GM23338 (cell line): ENCODE measurements at regions not wholly inside any gene's neighbourhood (a gene's known extent, or its start where the extent isn't known, plus 50 kb on each side); places are given as distances from the start of the nearest gene placed in this dataset.

ENCODE experiments used
- ATAC-seq: fragments of 200-7000 bp; cut with Tn5 transposase; 3 replicates; pipeline ENCODE4 v1.9.1; 2020
- DNase-seq: peaks from one replicate; pipeline ENCODE4 v3.0.0-alpha.2; 2015; ENCODE audit warnings: low spot score
- H2AFZ ChIP-seq: fragments of 200-600 bp; sonication (generic); 2 replicates; pipeline ENCODE4 v1.8.0; 2016; ENCODE audit warnings: antibody characterized with exemption, mild to moderate bottlenecking, moderate library complexity
- H3F3A ChIP-seq: fragments of 200-600 bp; sonication (generic); replicated peaks from 2 replicates; pipeline ENCODE4 v1.8.0; 2017; ENCODE audit warnings: antibody characterized with exemption, mixed run types, low read depth
- H3K27ac ChIP-seq: fragments of 200-600 bp; sonication (generic); 2 replicates; pipeline ENCODE4 v1.6.1; 2016; ENCODE audit warnings: low read depth
- H3K27me3 ChIP-seq: fragments of 200-600 bp; sonication (generic); 2 replicates; pipeline ENCODE4 v1.8.0; 2016; ENCODE audit warnings: mild to moderate bottlenecking, mixed run types, moderate library complexity; ENCODE audit not compliant: insufficient read depth
- H3K36me3 ChIP-seq: fragments of 200-600 bp; sonication (generic); 2 replicates; pipeline ENCODE4 v1.8.0; 2016; ENCODE audit warnings: mild to moderate bottlenecking; ENCODE audit not compliant: insufficient read depth
- H3K4me1 ChIP-seq: fragments of 200-600 bp; sonication (generic); 2 replicates; pipeline ENCODE4 v1.8.0; 2016; ENCODE audit warnings: mild to moderate bottlenecking, moderate library complexity; ENCODE audit not compliant: insufficient read depth
- H3K4me2 ChIP-seq: fragments of 200-600 bp; sonication (generic); 2 replicates; pipeline ENCODE4 v1.7.1; 2017; ENCODE audit warnings: mixed run types
- H3K4me3 ChIP-seq: fragments of 200-600 bp; sonication (generic); 2 replicates; pipeline ENCODE4 v1.6.1; 2016; ENCODE audit warnings: mixed run types
- H3K79me2 ChIP-seq: fragments of 200-600 bp; sonication (generic); replicated peaks from 2 replicates; pipeline ENCODE4 v1.8.0; 2017; ENCODE audit warnings: mild to moderate bottlenecking; ENCODE audit not compliant: insufficient read depth
- H3K9me2 ChIP-seq: fragments of 200-600 bp; sonication (generic); 2 replicates; pipeline ENCODE4 v1.8.0; 2017; ENCODE audit not compliant: insufficient read depth
- H4K20me1 ChIP-seq: fragments of 200-600 bp; sonication (generic); replicated peaks from 2 replicates; pipeline ENCODE4 v1.8.0; 2017; ENCODE audit warnings: mild to moderate bottlenecking; ENCODE audit not compliant: insufficient read depth
- H3K27ac Mint-ChIP-seq: 2 replicates; pipeline ENCODE4 v1.8.0; 2020; ENCODE audit warnings: inconsistent platforms, mild to moderate bottlenecking, moderate library complexity, mixed read lengths
- H3K27me3 Mint-ChIP-seq: 3 replicates; pipeline ENCODE4 v1.8.0; 2022; ENCODE audit warnings: low read depth, mild to moderate bottlenecking, moderate library complexity, mixed read lengths, inconsistent platforms; ENCODE audit not compliant: insufficient read depth, poor library complexity
- H3K36me3 Mint-ChIP-seq: 3 replicates; pipeline ENCODE4 v1.8.0; 2021; ENCODE audit warnings: low read depth, mild to moderate bottlenecking, inconsistent platforms, moderate library complexity, mixed read lengths
- H3K4me1 Mint-ChIP-seq: 3 replicates; pipeline ENCODE4 v1.8.0; 2020; ENCODE audit warnings: mild to moderate bottlenecking, inconsistent platforms, mixed read lengths
- H3K4me3 Mint-ChIP-seq: 3 replicates; pipeline ENCODE4 v1.8.0; 2021; ENCODE audit warnings: moderate library complexity, mild to moderate bottlenecking, inconsistent platforms, mixed read lengths
- H3K9me3 Mint-ChIP-seq: 3 replicates; pipeline ENCODE4 v1.8.0; 2020; ENCODE audit warnings: moderate library complexity, mild to moderate bottlenecking, inconsistent platforms, mixed read lengths
- CREB1 ChIP-seq: fragments of 250-450 bp; sonication (Bioruptor Pico); IDR thresholded peaks from 2 replicates; pipeline ENCODE4 v1.5.0; 2020; ENCODE audit warnings: low read depth, mild to moderate bottlenecking, moderate library complexity
- CTCF ChIP-seq, 2 experiments: fragments of 200-600 bp in 1 of 2; sonication (generic) in 1 of 2; conservative IDR thresholded peaks; 2 replicates each; pipeline versions ENCODE4 v1.5.1 to v1.6.1; 2016 to 2017; ENCODE audit warnings: antibody characterized with exemption in 2 of 2, low read depth in 2 of 2, mild to moderate bottlenecking in 2 of 2, moderate library complexity in 1 of 2
- ETS1 ChIP-seq: IDR thresholded peaks from 2 replicates; pipeline ENCODE4 v1.6.1; 2016; ENCODE audit warnings: antibody characterized with exemption
- EZH2 ChIP-seq: fragments of 200-600 bp; sonication (generic); IDR thresholded peaks from one replicate; pipeline ENCODE4 v1.8.0; 2017; ENCODE audit warnings: antibody characterized with exemption, mild to moderate bottlenecking, low read depth; ENCODE audit not compliant: unreplicated experiment
- EZH2phosphoT487 ChIP-seq: fragments of 200-600 bp; sonication (generic); IDR thresholded peaks from one replicate; pipeline ENCODE4 v1.8.1; 2018; ENCODE audit warnings: antibody characterized with exemption; ENCODE audit not compliant: unreplicated experiment
- JUNB ChIP-seq: IDR thresholded peaks from one replicate; pipeline ENCODE4 v1.6.1; 2016; ENCODE audit warnings: antibody characterized with exemption; ENCODE audit not compliant: unreplicated experiment
- NANOG ChIP-seq: IDR thresholded peaks from 2 replicates; pipeline ENCODE4 v1.6.1; 2016; ENCODE audit warnings: antibody characterized with exemption, borderline replicate concordance
- POLR2AphosphoS5 ChIP-seq: IDR thresholded peaks from 2 replicates; pipeline ENCODE4 v1.6.1; 2016; ENCODE audit warnings: antibody characterized with exemption, low read depth
- REST ChIP-seq: IDR thresholded peaks from one replicate; pipeline ENCODE4 v1.6.1; 2018; ENCODE audit warnings: antibody characterized with exemption; ENCODE audit not compliant: unreplicated experiment
- STAT1 ChIP-seq: IDR thresholded peaks from one replicate; pipeline ENCODE4 v1.6.1; 2016; ENCODE audit warnings: antibody characterized with exemption; ENCODE audit not compliant: unreplicated experiment
- ZNF114 ChIP-seq: fragments of 250-450 bp; sonication (Bioruptor Pico); IDR thresholded peaks from 2 replicates; pipeline ENCODE4 v1.5.0; 2020; ENCODE audit warnings: mild to moderate bottlenecking, moderate library complexity
- ZNF331 ChIP-seq: fragments of 250-450 bp; sonication (Bioruptor Pico); IDR thresholded peaks from 2 replicates; pipeline ENCODE4 v1.5.0; 2020; ENCODE audit warnings: low read depth, mild to moderate bottlenecking, moderate library complexity
- ZNF462 ChIP-seq: fragments of 250-450 bp; sonication (Bioruptor Pico); IDR thresholded peaks from 2 replicates; pipeline ENCODE4 v1.5.0; 2020; ENCODE audit warnings: mild to moderate bottlenecking, moderate library complexity

- no peak for TF ChIP-seq EZH2phosphoT487
Observed at GRCh38 chr2:137800386-137800785, 163.9 kb upstream of the HNMT start (continued).

- Histone ChIP-seq H3F3A (no peaks in the 10 kb centered on the region), H3K36me3 (peaks cover 6% of the 10 kb centered on the region; the same call in 1 of the 2 replicates), H3K4me2 (no peak overlapping the region), H4K20me1 (no peaks in the 10 kb centered on the region), H3K9me2 (peaks cover 26% of the 10 kb centered on the region), H3K27ac (no peak overlapping the region), H3K27me3 (no peaks in the 10 kb centered on the region), H2AFZ (no peak overlapping the region), H3K4me3 (no peak overlapping the region), H3K4me1 (0 out of 2 replicates have a peak, but pooled peaks cover 9% of the 10 kb centered on the region), H3K79me2 (no peaks in the 10 kb centered on the region)
- peaks cover 11% of the 10 kb centered on the region; the same call in 2 of the 3 replicates for H3K36me3 Mint-ChIP-seq
- TF ChIP-seq CREB1 (CRISPR knock-in tag): no peak
- TF ChIP-seq REST: no peak
- TF ChIP-seq EZH2phosphoT487: no peak
- TF ChIP-seq EZH2: no peak
- TF ChIP-seq NANOG: no peak
- TF ChIP-seq ZNF331 (CRISPR knock-in tag): no peak
- TF ChIP-seq ZNF114 (CRISPR knock-in tag): no peak
- no peak for TF ChIP-seq CTCF (conservative IDR thresholded peaks at IDR 0.05; ENCODE audit: low read depth in 2 of 2)
- TF ChIP-seq ETS1: no peak
- no peak for TF ChIP-seq POLR2AphosphoS5
- no peak for TF ChIP-seq STAT1
- TF ChIP-seq ZNF462 (CRISPR knock-in tag): no peak
- no peak for TF ChIP-seq JUNB
- no peak for ATAC-seq
- H3K4me1 Mint-ChIP-seq: peaks cover 8% of the 10 kb centered on the region
- no peaks in the 10 kb centered on the region for H3K27me3 Mint-ChIP-seq
- H3K27ac Mint-ChIP-seq: no peak overlapping the region
- peaks cover 27% of the 10 kb centered on the region for H3K9me3 Mint-ChIP-seq
- no peak overlapping the region for H3K4me3 Mint-ChIP-seq
- no peak for DNase-seq
Observed at GRCh38 chr2:137801228-137801627, 163.0 kb upstream of the HNMT start.
